NCI-H1694 treated with DMSO at 0.1 percent for 48 hours (cell line): ENCODE measurements at regions not wholly inside any gene's neighbourhood (a gene's known extent, or its start where the extent isn't known, plus 50 kb on each side); places are given as distances from the start of the nearest gene placed in this dataset.

Experiments
- DNase-seq: peaks from one replicate; lab custom pipeline; 2025; lab: John Stamatoyannopoulos, UW

- no peak for DNase-seq
Measured at GRCh38 chr13:111394211-111394922, 73.9 kb downstream of the TEX29 start.

- DNase-seq, result no peak
Measured at GRCh38 chr13:111395511-111396393, 75.3 kb downstream of the TEX29 start.

- no peak for DNase-seq
Measured at GRCh38 chr13:111396457-111396856, 76.0 kb downstream of the TEX29 start.

- DNase-seq, result no peak
Measured at GRCh38 chr13:111397202-111397880, 76.9 kb downstream of the TEX29 start.

GRCh38 chr13:111398196-111398595 is 77.8 kb downstream of the TEX29 start:
- DNase-seq, result no peak

- peak; percentile 19 for DNase-seq
Measured at GRCh38 chr13:111398715-111399299, 78.4 kb downstream of the TEX29 start.

GRCh38 chr13:111399334-111399733 is 78.9 kb downstream of the TEX29 start:
- DNase-seq, result no peak

- DNase-seq, result no peak
Measured at GRCh38 chr13:111399776-111400538, 79.5 kb downstream of the TEX29 start.

- no peak for DNase-seq
Measured at GRCh38 chr13:111401151-111401550, 80.7 kb downstream of the TEX29 start.

GRCh38 chr13:111401755-111402154 is 81.3 kb downstream of the TEX29 start:
- DNase-seq, result no peak

- no peak for DNase-seq
Measured at GRCh38 chr13:111402441-111402840, 82.0 kb downstream of the TEX29 start.

- DNase-seq, result no peak
Measured at GRCh38 chr13:111403266-111403665, 82.8 kb downstream of the TEX29 start.

GRCh38 chr13:111404746-111405145 is 84.3 kb downstream of the TEX29 start:
- no peak for DNase-seq

GRCh38 chr13:111406636-111407035 is 86.2 kb downstream of the TEX29 start:
- DNase-seq, result no peak

GRCh38 chr13:111407381-111408131 is 87.1 kb downstream of the TEX29 start:
- DNase-seq, result no peak

GRCh38 chr13:111409413-111409812 is 89.0 kb downstream of the TEX29 start:
- no peak for DNase-seq

- no peak for DNase-seq
Measured at GRCh38 chr13:111410232-111411021, 90.0 kb downstream of the TEX29 start.

- DNase-seq, result no peak
Measured at GRCh38 chr13:111411151-111411858, 90.9 kb downstream of the TEX29 start.

GRCh38 chr13:111411919-111412650 is 91.6 kb downstream of the TEX29 start:
- DNase-seq, result no peak
